NCI-H146 treated with DMSO at 0.1 percent for 48 hours (cell line): ENCODE measurements at regions not wholly inside any gene's neighbourhood (a gene's known extent, or its start where the extent isn't known, plus 50 kb on each side); places are given as distances from the start of the nearest gene placed in this dataset.

Experiments
- DNase-seq: peaks from one replicate; lab custom pipeline; 2025; ENCODE audit not compliant: unreplicated experiment; lab: John Stamatoyannopoulos, UW

DNA sequence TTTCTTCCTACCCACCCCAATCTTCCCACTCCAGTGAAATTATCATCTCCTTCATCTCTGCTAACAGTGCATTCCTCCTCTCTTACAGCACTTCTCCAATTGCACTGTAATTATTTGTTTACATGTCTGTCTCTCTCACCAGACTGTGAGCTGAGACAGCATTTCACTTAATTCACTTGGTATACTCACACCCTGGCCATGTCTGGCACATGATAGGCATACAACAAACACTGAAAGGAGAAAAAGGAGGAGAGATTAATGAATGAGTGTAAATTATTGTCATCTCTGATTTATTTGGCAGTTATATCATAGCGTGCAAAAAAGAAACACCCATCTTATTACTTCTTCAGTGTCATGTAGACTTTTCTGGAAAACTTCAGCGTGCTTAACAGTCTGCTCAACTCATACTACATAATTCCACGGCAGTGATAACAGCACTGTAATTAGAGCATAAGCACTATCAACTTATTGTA is 452.3 kb downstream of the ADAMTS20 start:
- DNase-seq: no peak

DNA sequence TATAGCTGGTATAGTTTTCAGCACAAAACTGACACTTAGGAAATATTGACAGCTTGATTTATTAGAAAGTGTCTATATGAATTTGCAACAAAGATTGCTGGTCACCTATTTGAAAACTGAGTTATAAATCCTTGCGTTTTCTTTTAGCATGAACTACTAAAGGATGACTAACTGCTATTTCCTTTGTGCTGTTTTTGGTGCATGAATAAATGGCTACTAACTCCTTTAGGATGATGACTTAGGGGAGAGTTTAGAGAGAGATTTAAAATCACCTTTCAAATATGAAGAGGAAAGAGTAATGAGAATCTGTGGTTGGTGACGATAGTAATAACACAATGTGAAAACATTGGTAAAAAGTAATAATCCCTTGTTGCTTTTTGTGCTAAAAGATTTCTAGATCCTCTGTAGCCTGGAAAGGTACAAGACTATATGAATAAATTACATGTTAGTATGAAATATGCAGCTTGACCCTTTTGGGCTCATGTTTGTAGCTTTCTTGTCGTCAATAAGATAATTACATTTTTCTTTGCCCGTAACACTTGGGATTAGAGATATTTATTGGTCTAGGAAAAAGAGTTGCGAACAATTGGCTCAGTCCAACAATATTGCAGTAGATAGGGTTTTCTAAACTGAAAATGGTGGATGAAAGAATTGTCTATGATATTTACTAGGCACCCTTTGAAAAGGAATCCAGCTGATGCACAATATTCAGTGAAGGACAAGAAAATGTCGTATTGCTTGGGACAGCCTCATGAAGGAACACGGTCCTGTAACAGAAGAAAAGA is 453.0 kb downstream of the ADAMTS20 start:
- DNase-seq: no peak

DNA sequence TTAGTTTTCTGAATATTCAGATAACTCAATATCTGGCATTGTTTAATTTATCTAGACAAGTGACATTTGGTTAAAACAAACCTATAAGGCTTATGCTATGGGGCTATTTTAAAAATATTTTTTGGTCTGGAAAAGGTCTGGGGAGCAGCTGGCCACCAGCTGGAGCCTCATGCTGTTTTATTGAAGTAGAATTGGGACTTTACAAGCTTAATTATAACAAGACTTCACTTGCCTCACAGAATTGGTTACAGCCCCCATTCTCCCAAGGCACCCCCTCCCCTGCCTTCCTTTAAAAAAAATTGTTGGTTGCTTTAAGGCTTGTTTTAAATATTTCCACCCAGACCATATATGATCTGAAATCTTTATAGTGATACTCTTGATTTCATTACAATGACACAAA is 453.9 kb downstream of the ADAMTS20 start:
- DNase-seq: no peak

DNA sequence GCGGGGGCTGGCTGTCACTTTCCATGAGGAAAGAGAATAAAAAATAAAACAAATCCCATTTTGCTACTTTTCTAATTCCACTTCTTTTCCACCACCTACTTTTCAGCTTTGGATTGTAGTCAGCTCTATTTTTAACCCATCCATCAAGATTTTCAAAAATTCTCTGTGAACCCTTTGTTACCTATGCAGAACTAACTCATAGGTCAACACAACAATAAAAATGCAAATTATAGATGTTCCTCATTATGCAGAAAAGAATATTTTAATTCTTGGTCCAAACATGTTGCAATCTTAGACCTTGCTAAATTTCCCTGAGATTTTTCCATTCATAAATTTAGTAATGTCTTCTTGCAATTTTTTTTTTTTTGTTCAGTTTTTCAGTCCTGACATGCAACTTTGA is 454.5 kb downstream of the ADAMTS20 start:
- DNase-seq: no peak

DNA sequence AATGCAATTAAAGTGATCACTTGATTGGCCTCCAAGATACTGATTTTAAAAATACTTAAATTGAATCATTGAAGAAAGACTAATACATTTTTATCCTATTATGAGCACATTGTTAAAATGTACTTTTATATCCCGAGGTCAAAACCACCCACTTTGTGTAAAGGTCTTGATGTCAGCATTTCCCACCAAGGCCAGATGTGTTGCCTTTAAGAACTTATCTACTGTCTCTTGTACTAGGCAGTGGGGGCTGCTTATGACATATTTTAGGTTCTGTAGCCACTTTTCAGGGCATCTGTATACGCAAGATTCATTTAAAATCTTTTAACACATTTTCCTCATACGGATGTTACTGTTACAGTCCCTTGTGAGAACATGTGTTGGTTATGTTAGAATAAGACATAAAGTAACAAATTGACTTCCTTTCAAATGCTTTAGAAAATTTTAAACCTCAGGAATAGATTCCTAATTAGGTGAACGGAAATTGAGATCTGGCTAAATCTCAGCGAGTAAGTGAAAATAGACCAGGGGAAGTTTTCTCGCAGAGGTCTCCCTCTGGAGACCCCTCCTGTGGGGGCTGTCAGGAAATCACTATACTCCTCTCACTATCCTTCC is 456.2 kb downstream of the ADAMTS20 start:
- no peak for DNase-seq

DNA sequence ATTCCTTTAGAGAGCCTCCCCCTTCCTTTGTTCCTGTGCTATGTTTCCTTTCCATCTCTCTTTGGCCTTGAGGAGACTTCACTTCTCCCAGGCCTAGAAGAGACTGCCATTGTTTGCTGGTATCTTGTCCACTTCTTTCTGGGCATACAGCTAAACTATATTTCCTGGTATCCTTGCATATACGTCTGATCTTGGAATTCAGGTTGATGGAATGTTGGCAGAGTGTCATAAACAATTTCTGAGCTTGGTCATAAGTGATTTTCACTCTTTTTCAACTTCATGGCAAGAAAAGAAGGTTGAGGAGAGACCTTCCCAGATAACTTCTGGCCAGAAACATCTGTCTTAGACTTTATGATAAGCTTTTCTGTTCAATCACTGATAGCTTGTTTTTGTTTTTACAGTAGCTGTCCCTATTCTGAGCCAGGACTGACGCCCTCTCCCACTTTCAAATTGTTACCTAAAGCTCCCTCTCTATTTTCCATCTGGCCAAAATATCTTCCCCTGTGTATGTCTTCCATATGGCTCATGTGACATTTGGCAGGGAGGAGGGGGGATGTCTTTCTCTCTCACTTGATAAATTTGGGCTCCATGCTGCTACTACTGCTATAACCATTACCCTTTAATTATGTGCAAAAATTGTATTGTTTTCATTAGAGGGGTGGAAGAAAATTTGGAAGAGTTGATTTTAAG is 457.0 kb downstream of the ADAMTS20 start:
- DNase-seq: no peak

DNA sequence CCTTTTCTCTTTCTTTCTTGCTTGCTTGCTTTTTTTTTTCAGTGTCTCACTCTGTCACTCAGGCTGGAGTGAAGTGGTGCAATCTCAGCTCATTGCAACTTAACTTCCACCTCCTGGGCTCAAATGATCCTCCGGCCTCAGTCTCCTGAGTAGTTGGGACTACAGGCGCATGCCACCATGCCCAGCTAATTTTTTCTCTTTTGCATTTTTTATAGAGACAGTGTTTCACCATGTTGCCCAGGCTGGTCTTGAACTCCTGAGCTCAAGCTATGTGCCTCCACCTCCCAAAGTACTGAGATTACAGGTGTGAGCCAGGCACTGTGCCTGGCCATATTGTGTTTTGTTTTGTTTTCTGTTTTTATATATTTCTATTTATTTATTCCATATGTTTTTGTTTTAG is 461.0 kb downstream of the ADAMTS20 start:
- no peak for DNase-seq

DNA sequence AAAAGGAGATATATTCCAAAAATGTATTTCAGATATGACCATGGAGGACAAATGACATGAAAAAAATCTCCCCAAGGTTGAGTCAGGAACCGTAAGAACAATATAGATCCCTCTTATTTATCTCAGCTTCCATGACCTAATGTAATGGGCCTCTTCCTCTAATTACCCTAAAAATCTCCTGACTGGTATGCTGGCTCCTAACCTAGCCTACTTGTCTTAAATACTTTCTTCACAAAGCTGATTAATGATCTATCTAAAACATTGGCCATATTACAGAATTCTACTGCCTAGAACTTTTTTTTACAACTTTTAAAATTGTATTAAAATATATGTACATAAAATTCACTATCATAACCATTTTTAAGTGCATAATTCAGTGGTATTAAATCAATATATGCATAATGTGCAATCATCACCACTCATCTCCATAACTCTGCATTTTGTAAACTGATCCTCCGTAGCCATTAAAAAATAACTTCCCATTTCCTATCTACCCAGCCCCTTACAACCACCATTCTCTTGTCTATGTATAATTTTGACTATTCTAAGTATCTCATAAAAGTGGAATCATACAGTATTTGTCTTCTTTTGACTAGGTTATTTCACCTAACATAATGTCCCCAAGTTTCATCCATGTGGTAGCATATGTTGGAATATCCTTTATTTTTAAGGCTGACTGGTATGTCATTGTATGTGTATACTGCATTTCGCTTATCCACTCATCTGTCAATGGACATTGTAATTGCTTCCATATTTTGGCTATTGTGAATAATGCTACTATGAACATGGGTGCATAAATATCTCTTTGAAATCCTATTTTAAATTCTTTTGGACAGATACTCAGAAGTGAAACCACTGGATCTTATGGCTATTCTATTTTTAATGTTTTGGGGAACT is 464.6 kb downstream of the ADAMTS20 start:
- DNase-seq: no peak

DNA sequence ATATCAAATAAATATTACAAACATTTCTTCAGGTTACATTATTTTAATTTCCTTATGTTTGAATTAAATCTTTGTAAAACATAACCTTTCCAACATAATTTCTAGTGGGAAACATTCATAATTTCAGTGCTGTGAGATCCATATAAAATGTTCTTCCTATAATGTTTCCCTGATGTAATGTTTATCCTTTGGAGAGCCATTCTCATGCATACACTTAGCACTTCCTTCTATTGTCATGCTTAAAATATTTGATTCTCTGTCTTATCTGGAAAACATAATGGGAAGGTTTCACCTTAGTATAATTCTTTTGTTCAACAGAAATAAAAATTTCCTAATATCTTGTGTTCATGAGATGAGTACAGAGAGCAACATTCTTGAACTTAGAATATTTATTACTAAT is 472.5 kb downstream of the ADAMTS20 start:
- no peak for DNase-seq

DNA sequence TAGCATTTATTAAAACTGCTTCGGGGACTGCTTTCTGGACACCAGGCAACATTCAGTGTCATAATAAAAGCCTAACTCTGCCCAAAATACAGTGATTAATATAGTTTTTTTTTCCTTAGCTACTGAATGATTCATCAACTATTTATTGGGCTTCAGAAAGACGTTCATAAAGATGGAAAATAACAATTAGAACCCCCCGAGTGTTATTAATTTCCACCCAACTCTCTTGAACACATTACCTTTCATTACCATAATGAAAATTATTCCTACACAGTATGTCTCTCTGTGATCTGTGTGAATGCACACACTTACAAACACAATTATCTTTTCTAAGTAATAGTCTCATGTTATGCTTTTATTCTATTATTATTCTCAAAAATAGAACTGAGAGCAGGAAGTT is 473.0 kb downstream of the ADAMTS20 start:
- no peak for DNase-seq

DNA sequence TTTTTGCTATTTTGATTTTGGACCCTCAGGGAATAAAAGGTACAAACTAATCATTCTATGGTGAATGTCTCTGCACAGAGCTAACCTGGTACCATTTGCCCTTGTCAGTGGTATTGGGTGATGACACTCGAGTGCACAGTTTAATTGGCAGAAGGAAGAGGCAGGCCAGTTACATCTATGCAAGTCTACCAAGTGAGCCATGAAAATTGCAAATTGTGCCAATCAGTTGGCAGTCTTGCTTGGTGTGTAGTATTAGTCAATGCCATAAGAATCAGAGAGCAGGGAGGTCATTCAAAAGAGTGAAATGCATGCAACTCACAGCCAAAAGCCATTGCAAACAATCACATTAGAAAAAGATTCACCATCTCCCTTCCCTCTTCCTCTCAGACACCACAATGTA is 479.6 kb downstream of the ADAMTS20 start:
- DNase-seq: no peak

DNA sequence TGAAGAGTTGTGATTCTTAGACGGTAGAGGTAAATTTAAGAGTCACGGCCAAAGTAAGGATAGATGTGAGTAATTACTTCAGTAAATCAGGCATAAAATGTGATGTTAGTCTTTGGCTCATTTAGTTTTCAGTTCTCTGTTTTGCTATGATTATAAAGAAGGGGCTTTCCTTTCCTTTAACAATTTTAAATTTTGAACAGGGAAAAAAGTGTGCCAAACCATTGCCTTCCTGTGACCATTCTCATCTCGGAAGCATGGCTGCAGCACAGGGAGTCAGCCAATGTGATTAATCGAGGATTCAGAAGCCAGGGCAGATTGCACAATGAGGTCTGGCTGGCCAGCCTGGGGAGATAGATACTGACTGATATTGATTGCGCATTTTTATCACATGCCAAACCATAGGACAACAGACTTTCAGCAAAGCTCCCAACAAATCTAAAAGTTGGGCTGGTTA is 480.2 kb upstream of the PRICKLE1 start:
- DNase-seq: no peak

DNA sequence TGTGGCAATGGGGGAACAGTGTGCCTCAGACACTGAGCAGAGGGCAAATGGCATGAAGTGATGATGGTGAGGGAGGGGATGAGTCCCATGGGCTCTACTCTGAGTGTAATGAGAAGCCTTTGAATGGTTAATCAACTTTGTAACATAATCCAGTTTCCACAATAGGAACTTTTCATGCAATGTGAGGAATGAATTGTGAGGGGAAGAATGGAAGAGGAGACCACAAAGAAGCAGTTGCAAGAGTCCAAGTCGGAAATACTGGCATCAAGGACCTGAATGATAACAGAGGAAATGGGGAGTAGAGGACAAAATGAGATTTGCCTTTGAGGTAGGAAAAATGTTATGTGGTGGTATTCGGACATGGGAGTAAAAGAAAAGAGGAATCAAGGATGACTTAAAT is 476.9 kb upstream of the PRICKLE1 start:
- no peak for DNase-seq

DNA sequence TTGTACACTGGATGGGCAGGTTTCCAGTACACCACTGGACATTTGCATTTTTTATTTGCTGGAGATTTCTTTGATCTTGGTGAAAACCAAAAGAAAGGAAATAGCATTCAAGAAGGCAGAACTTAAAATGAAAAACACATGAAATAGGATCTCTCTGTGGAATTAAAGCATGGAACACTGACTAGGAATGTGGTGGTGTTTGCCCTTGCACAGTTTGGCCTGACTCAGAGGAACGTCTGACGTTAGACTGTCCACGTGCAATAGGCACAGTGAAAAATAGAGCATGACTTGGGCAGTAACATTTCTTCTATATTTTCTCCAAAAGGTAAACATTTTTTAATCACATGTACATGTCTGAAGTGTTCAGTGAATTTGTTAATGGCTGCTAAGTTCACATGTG is 474.1 kb upstream of the PRICKLE1 start:
- DNase-seq: no peak

DNA sequence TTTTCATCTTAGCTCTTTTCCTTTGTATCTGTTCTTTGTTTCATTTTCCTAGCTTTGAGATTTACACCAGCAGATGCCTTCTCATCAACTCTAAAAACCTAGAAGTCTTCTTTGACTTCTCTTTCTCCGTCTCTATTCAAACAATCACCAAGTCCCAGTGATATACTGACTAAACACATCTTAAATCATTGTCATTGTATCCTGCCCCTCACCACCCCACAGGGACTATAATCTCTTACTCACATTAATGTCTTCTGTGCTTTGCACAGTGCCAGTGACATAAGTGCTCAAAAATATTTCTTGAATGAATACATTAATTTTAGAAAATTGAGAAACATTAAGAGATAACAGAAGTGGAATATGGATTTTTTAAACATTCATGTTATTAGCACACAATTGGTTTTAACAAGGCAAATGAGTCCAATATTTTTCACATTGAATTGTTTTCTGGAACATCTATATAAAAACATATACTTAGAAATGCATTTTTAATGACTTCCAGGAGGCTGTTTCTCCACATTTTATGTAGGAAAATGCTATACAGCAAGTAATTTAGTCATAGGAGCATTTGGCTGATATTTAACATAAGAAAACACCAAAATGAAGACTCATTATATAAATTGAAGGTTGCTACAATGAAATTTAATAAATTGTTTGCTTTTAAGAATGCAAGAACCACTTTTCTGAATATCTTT is 472.8 kb upstream of the PRICKLE1 start:
- DNase-seq: no peak

DNA sequence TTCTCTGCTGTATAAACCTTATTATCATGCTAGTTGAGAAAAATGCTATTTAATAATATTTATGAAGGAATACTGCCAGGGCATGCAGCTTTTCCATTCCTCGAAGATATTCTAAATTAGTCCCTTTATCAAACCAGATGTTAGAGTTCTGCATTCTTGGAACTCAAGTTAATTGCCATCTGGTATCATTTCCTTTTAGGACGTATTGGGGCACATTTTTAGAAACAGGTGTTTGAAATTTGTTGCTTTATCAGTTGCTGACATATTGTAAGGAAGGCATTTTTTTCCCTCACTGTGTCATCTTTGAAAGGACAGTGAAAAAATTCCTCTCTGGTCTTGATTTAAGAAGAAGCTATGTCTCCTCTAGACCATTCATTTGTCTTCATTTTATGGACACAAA is 471.2 kb upstream of the PRICKLE1 start:
- no peak for DNase-seq

DNA sequence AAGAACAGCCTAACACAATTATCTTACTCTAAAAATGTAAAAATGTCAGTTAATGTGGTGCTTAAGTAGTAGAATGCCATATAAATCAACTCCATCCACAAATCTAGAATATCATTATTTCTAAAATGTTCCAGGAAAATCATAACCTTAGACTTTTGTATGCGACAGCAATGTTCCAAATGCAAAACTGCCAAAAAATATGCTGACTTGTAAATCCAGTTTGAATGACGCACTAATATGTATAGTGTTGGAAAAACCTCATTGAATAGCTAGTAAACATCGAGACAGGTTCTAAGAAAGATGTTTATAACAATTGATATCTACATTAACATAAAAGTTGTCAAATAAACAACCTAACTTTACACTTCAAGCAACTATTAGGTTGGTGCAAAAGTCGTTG is 469.1 kb upstream of the PRICKLE1 start:
- DNase-seq: no peak

DNA sequence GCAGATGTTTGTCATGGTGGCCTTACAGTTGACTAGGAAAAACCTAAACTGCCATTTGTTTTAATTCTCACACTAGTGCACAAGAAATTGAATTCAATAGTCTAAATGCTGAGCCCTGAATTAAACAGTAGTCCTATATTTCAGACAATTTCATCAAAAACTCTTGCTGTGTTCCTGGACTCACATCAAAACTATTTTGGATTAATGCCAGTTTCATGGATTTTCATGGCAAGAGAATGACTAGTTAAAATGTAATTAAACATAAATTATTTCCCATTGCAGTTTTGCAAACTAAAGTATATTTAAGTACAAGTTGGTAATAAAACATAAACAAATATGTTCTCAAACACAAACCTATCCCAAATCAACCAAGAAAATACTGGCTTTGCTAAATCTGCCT is 468.0 kb upstream of the PRICKLE1 start:
- DNase-seq: no peak

DNA sequence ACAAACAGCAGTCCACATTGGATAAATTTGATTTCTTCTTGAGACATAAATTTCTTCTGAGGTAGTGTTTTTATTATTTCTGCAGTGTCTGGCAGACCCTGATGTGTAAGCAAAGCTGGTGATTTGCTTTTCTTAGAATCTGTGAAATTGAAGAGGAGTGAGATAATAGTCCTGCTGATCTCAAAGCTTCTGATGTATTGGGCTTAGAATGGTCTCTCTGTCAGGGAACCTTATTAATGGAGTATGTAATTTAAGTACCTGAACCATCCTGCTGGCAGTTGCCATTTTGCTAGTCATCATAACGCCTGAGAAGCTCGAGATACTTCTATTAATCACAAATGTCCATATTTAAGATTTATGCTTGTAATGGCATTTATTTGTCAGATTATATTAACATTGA is 464.5 kb upstream of the PRICKLE1 start:
- DNase-seq: peak; percentile 50

DNA sequence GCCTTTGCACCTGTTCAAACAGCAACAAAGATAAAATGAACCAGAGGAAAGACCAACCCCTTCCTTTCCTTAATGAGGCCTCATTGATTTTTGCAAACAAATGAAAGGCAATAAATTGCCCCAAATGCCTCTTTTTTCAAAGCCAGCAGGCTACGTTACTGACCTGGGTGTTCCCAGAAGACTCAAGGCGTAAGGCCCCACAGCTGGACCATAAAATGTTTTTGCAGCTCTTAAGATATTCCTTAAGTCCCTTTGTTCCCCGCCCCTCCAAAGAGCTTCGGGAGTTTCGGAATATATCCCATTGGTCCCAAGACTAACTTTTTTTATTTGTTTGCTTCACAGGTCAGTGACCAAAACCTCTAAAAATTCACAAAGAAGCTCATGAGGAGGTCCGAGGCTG is 462.9 kb upstream of the PRICKLE1 start:
- DNase-seq: peak; percentile 94

DNA sequence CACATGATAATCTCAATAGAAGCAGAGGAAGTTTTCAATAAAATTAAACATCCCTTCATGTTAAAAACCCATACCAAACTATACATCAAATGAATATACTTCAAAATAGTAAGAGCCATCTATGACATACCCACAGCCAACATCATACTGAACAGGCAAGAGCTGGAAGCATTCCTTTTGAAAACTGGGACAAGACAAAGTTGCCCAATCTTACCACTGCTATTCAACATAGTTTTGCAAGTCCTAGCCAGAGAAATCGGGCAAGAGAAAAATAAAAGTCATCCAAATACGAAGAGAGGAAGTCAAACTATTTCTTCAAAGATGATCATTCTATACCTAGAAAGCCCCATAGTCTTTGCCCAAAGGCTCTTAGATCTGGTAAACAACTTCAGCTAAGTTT is 454.7 kb upstream of the PRICKLE1 start:
- no peak for DNase-seq
